Stimulated activated naive B cell treated with anti-CD40 and anti-IgM and Interleukin-4, amounts not matched to agents 10 μg/mL and 1 μg/mL and 100 μg/mL, for 72 hours (primary cell): ENCODE measurements at regions not wholly inside any gene's neighbourhood (a gene's known extent, or its start where the extent isn't known, plus 50 kb on each side); places are given as distances from the start of the nearest gene placed in this dataset.
"Not testable (repeated sequence)": the region's sequence is repeated elsewhere in the genome, so short reads cannot be mapped to it uniquely, and the experiment has no call there.

Experiments
- ATAC-seq, 2 donors: fragments of 150-1000 bp; cut with Tn5 transposase; replicated peaks; 2 replicates each; pipeline ENCODE4 v1.10.0; 2021; ENCODE audit warnings: moderate library complexity in 1 of 2
- DNase-seq: peaks from one replicate; pipeline ENCODE4 v3.0.0; 2021
- H3K27ac Mint-ChIP-seq: one replicate; pipeline ENCODE4 v1.8.0; 2022; ENCODE audit warnings: mild to moderate bottlenecking, mixed read lengths
- H3K27me3 Mint-ChIP-seq, 2 donors: one replicate each; pipeline ENCODE4 v1.8.0; 2022; ENCODE audit warnings: mixed read lengths in 2 of 2
- H3K36me3 Mint-ChIP-seq, 2 donors: one replicate each; pipeline ENCODE4 v1.8.0; 2022; ENCODE audit warnings: mixed read lengths in 2 of 2, mild to moderate bottlenecking in 1 of 2
- H3K4me1 Mint-ChIP-seq, 2 donors: one replicate each; pipeline ENCODE4 v1.8.0; 2022; ENCODE audit warnings: mixed read lengths in 2 of 2, mild to moderate bottlenecking in 1 of 2
- H3K4me3 Mint-ChIP-seq, 2 donors: one replicate each; pipeline ENCODE4 v1.8.0; 2022; ENCODE audit warnings: mild to moderate bottlenecking in 2 of 2, mixed read lengths in 2 of 2, moderate library complexity in 1 of 2
- H3K9me3 Mint-ChIP-seq, 2 donors: one replicate each; pipeline ENCODE4 v1.8.0; 2022; ENCODE audit warnings: mixed read lengths in 2 of 2, mild to moderate bottlenecking in 1 of 2

- H3K27me3 Mint-ChIP-seq, result no peaks in the 10 kb centered on the region
- no peak overlapping the region for H3K4me3 Mint-ChIP-seq
- peaks cover 11 to 23% of the 10 kb centered on the region in 2 donors for H3K4me1 Mint-ChIP-seq
- H3K27ac Mint-ChIP-seq, result no peak overlapping the region
- DNase-seq (no peak), ATAC-seq (no peak)
- no peaks in the 10 kb centered on the region for H3K36me3 Mint-ChIP-seq
- H3K9me3 Mint-ChIP-seq, result no peaks in the 10 kb centered on the region
Observed at GRCh38 chr3:177451864-177452830, 254.9 kb upstream of the TBL1XR1 start.

GRCh38 chr3:177452831-177453450, 255.7 kb upstream of the TBL1XR1 start:
- H3K9me3 Mint-ChIP-seq, result no peaks in the 10 kb centered on the region
- H3K27ac Mint-ChIP-seq, result no peak overlapping the region
- H3K4me1 Mint-ChIP-seq, result peaks cover 11 to 18% of the 10 kb centered on the region in 2 donors
- H3K36me3 Mint-ChIP-seq, result no peaks in the 10 kb centered on the region
- DNase-seq, result no peak
- H3K27me3 Mint-ChIP-seq, result no peaks in the 10 kb centered on the region
- no peak for ATAC-seq
- no peak overlapping the region for H3K4me3 Mint-ChIP-seq

DNA sequence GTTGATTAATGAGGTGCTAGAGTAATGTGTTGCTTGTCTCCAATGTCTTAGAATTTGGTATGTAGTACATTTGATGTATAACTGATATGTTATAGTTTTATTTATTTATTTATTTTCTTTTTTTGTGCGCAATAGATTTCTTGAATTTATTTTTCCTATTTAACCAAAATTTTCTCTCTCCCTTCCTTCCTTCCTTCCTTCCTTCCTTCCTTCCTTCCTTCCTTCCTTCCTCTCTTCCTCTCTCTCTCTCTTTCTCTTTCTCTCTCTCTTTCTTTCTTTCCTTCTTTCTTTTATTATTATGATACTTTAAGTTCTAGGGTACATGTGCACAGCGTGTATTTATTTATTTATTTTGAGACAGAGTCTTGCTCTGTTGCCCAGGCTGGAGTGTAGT, 256.2 kb upstream of the TBL1XR1 start:
- Mint-ChIP-seq H3K27me3 (no peaks in the 10 kb centered on the region), H3K4me3 (no peak overlapping the region), H3K9me3 (no peaks in the 10 kb centered on the region), H3K27ac (no peak overlapping the region), H3K36me3 (no peaks in the 10 kb centered on the region), H3K4me1 (peaks cover 8 to 13% of the 10 kb centered on the region in 2 donors)
- DNase-seq, result no peak
- no peak for ATAC-seq

DNA sequence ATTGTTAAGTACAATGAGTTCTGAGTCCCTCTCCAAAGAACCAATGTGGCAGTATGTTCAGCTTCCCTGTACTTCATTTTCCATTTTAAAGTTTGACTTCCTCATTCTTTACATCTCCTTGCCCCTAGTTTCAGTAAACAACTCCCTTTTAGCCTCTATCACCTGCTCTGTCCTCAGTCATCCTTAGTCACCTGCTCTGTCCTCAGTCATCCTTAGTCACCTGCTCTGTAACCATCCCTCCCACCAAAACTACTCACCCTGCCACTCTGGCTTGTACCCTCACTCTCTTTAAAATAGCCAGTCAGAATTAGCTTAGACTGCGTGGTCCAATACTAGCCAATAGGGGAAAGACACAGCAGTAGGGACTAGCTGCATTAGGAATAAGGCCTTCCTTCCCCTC, 259.9 kb upstream of the TBL1XR1 start:
- not testable (repeated sequence) for ATAC-seq, H3K27me3 Mint-ChIP-seq, DNase-seq, H3K4me3 Mint-ChIP-seq, H3K9me3 Mint-ChIP-seq, H3K27ac Mint-ChIP-seq, H3K4me1 Mint-ChIP-seq, H3K36me3 Mint-ChIP-seq

DNA sequence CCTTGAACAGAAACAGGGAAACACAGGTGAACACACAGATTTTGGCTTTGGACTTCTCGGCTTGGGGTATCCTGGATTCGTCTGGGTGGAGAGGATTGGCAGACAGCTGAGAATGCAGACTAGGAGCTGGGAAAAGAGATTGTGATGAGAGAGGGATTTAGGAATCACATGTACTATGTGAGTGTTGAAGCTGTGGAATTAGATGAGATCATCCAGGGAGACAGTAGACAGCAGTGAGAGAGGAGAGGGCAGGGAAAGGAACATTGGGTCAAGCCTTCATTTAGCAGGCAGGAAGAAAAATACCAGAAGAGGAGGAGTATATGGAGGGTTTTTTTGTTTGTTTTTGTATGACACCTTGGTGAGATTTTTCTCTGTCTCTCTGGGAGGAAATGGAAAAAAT, 262.1 kb upstream of the TBL1XR1 start:
- no peaks in the 10 kb centered on the region for H3K27me3 Mint-ChIP-seq
- H3K4me1 Mint-ChIP-seq, result no peaks in the 10 kb centered on the region
- DNase-seq (no peak), ATAC-seq (no peak)
- no peaks in the 10 kb centered on the region for H3K36me3 Mint-ChIP-seq
- no peaks in the 10 kb centered on the region for H3K9me3 Mint-ChIP-seq
- H3K4me3 Mint-ChIP-seq, result no peak overlapping the region
- H3K27ac Mint-ChIP-seq, result no peak overlapping the region

- H3K27me3 Mint-ChIP-seq, result no peaks in the 10 kb centered on the region
- ATAC-seq, result no peak
- H3K27ac Mint-ChIP-seq, result no peak overlapping the region
- no peak for DNase-seq
- H3K4me1 Mint-ChIP-seq, result no peaks in the 10 kb centered on the region
- H3K4me3 Mint-ChIP-seq, result no peak overlapping the region
- H3K36me3 Mint-ChIP-seq, result no peaks in the 10 kb centered on the region
- no peaks in the 10 kb centered on the region for H3K9me3 Mint-ChIP-seq
Observed at GRCh38 chr3:177460047-177460446, 262.8 kb upstream of the TBL1XR1 start.

DNA sequence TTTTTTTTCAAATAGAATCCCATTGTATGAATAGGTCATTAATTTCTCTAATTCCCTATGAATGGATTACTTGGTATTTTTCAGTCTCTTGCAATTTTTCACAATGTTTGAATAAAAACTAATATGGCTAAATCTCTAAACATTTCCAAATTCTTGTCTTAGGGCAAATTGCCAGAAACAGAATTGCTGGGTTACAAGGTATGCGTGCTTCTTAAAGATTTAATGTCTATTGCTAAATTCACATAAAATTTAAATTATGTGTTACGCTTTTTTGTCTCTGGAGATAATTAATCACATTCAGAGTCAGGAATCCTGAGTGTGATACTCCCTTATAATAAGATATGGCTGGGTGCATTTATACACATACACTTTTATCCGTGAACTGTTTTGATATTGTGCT, 264.5 kb upstream of the TBL1XR1 start:
- DNase-seq, result no peak

GRCh38 chr3:177463341-177463740, 266.1 kb upstream of the TBL1XR1 start:
- not testable (repeated sequence) for H3K27me3 Mint-ChIP-seq, H3K4me1 Mint-ChIP-seq, DNase-seq, H3K36me3 Mint-ChIP-seq, H3K9me3 Mint-ChIP-seq, H3K27ac Mint-ChIP-seq, ATAC-seq, H3K4me3 Mint-ChIP-seq

More for the DNA sequence above, 264.5 kb upstream of the TBL1XR1 start:
- H3K9me3 Mint-ChIP-seq, result no peaks in the 10 kb centered on the region
- no peak for ATAC-seq
- no peaks in the 10 kb centered on the region for H3K36me3 Mint-ChIP-seq
- H3K27ac Mint-ChIP-seq, result no peak overlapping the region
- H3K27me3 Mint-ChIP-seq, result no peaks in the 10 kb centered on the region
- no peaks in the 10 kb centered on the region for H3K4me1 Mint-ChIP-seq
- H3K4me3 Mint-ChIP-seq, result no peak overlapping the region

GRCh38 chr3:177463863-177464262, 266.6 kb upstream of the TBL1XR1 start:
- peaks cover 0 to 1% of the 10 kb centered on the region in 2 donors for H3K4me1 Mint-ChIP-seq
- no peak for ATAC-seq
- H3K9me3 Mint-ChIP-seq, result no peaks in the 10 kb centered on the region
- no peaks in the 10 kb centered on the region for H3K36me3 Mint-ChIP-seq
- no peaks in the 10 kb centered on the region for H3K27me3 Mint-ChIP-seq
- no peak for DNase-seq
- H3K27ac Mint-ChIP-seq, result no peak overlapping the region
- H3K4me3 Mint-ChIP-seq, result no peak overlapping the region

DNA sequence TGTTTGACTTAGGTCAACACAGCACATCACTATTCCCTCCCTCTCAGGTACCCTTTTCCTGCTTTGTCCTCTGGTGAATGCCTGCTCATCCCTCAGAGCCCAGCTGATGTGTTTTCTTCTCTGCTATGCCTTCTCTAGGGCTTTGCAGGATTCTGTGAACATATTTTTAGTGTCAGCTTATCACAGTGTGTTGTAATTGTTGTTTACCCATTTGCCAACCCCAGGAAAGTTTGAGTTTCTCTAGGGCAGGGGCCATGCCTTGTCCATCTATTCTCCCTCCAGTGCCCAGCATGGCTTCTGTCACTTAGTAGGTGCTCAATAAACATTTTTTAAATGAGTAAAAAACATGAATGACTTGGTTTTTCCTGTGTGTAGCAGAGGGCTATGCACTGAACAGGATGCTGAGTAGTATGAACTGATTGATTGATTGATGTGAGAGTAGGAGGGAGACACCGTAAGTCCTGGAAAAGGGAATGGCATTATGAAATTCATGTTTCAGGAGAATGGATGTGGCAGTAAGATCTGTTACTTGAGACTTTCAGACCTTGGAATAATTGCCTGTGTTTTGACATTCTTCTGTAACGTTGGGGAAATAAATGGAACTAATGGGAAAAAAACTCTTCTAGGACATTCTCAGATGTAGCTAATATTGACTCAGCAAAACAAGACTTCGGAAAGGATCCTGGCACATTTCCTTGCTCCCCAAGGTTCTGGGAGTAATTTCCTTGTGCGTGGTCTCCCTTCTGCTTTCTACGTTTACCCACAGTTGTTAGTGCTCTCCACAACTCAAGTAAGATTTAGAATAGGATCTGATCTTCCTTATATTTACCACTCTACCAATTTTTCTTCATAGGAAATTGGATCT, 267.3 kb upstream of the TBL1XR1 start:
- no peak for ATAC-seq

DNA sequence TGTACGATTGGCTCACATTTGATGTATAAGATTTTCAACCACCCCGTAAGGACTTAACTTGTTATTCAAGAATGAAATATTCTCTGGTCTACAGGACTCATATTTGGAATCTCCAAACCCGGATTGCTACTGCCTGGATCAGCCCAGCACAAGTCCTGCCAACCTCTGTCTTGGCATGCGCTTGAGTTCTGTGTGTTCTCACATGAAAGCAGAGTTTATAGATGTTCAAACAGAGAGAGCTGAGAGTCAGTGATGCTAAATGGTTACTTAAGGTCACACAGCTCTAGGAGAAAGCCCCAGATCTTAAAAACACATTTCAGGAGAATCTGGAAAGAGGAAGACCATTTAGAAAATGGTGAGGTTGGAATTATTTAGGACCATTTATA, 268.0 kb upstream of the TBL1XR1 start:
- ATAC-seq (no peak), DNase-seq (no peak)
- Mint-ChIP-seq H3K27ac (no peak overlapping the region), H3K4me3 (no peak overlapping the region), H3K9me3 (peaks cover 0 to 4% of the 10 kb centered on the region in 2 donors), H3K27me3 (no peaks in the 10 kb centered on the region), H3K36me3 (no peaks in the 10 kb centered on the region), H3K4me1 (peaks cover 0 to 4% of the 10 kb centered on the region in 2 donors)

More for the DNA sequence above, 267.3 kb upstream of the TBL1XR1 start:
- no peaks in the 10 kb centered on the region for H3K27me3 Mint-ChIP-seq
- no peak overlapping the region for H3K27ac Mint-ChIP-seq
- H3K36me3 Mint-ChIP-seq, result no peaks in the 10 kb centered on the region
- no peak overlapping the region for H3K4me3 Mint-ChIP-seq
- no peak for DNase-seq
- peaks cover 0 to 4% of the 10 kb centered on the region in 2 donors for H3K9me3 Mint-ChIP-seq
- peaks cover 0 to 4% of the 10 kb centered on the region in 2 donors for H3K4me1 Mint-ChIP-seq

- peaks cover 0 to 4% of the 10 kb centered on the region in 2 donors for H3K4me1 Mint-ChIP-seq
- no peaks in the 10 kb centered on the region for H3K36me3 Mint-ChIP-seq
- ATAC-seq, result no peak
- H3K27me3 Mint-ChIP-seq, result no peaks in the 10 kb centered on the region
- peaks cover 0 to 4% of the 10 kb centered on the region in 2 donors for H3K9me3 Mint-ChIP-seq
- no peak overlapping the region for H3K27ac Mint-ChIP-seq
- DNase-seq, result no peak
- no peak overlapping the region for H3K4me3 Mint-ChIP-seq
Observed at GRCh38 chr3:177466074-177466473, 268.8 kb upstream of the TBL1XR1 start.

DNA sequence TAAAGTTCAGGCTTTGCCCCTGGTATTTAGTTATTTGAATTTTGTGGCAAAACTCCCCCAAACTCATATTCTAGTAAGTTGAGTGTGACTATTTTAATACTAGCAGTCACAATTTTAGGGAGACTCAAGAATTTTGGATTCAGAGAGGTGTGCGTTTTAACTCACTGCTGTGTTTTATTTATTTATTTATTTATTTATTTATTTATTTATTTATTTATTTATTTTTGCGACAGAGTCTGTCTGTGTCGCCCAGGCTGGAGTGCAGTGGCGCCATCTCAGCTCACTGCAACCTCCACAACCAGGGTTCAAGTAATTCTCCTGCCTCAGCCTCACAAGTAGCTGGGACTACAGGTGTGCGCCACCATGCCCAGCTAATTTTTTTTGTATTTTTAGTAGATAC, 269.3 kb upstream of the TBL1XR1 start:
- ATAC-seq, DNase-seq, H3K4me1 Mint-ChIP-seq, H3K27ac Mint-ChIP-seq, H3K27me3 Mint-ChIP-seq, H3K36me3 Mint-ChIP-seq, H3K9me3 Mint-ChIP-seq, H3K4me3 Mint-ChIP-seq: not testable (repeated sequence)

DNA sequence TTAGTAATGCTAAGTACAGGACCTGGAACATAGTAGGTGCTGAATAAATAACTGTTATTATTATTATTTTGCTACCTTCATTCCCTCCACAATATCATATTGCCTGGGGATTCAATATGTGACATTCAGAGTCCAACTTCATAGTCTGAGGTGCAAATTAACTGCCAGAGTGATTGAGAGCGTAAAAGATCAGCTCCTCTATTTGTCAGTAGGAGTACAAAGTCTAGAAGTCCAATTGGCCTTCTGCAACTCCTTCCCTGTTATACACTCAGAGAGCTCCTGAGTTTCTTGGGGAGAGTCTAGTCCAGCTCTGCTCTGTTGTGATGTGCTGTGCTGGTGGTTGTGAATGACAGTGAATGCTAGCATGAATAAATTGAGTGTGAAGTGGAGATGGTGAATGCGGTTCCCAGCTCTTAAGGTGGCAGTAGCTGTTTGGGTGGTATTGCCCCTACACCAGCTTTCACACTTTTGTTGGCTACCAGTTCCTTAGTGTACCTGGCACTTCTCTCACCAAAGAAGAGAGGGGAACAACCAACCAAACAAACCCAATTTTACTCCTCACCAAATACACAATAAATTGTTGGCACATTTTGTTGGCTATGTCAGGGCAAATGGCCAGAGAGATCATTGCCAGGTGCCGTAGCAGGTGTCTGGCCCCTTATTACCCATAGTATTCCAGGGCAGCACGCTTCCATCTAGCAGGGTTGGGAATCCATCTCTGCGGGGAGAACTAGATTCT, 270.1 kb upstream of the TBL1XR1 start:
- Mint-ChIP-seq H3K27me3 (no peaks in the 10 kb centered on the region), H3K4me1 (peaks cover 0 to 4% of the 10 kb centered on the region in 2 donors), H3K36me3 (no peaks in the 10 kb centered on the region), H3K9me3 (peaks cover 0 to 4% of the 10 kb centered on the region in 2 donors), H3K4me3 (no peak overlapping the region), H3K27ac (no peak overlapping the region)
- DNase-seq, result no peak
- ATAC-seq, result no peak
